ENCODE measurements at regions not wholly inside any gene's neighbourhood (a gene's known extent, or its start where the extent isn't known, plus 50 kb on each side); places are given as distances from the start of the nearest gene placed in this dataset.

- Histone ChIP-seq H3K27ac (ENCODE audit: low read length) (no peak overlapping the region), H3K27me3 (ENCODE audit: insufficient read depth, low read depth, low read length) (no peaks in the 10 kb centered on the region), H3F3A (ENCODE audit: insufficient read depth, low read length, poor library complexity, severe bottlenecking) (no peaks in the 10 kb centered on the region), H3K9me3 (ENCODE audit: low read length) (no peaks in the 10 kb centered on the region), H4K20me1 (ENCODE audit: insufficient read depth) (no peaks in the 10 kb centered on the region), H3K4me2 (ENCODE audit: low read length) (no peak overlapping the region), H3K9ac (ENCODE audit: low read length) (no peak overlapping the region), H2AFZ (ENCODE audit: low read depth, low read length) (no peak overlapping the region), H3K79me2 (replicated peaks; ENCODE audit: insufficient read depth, low read length) (no peaks in the 10 kb centered on the region), H3K9me2 (ENCODE audit: insufficient read depth, low read length) (no peaks in the 10 kb centered on the region), H3K36me3 (ENCODE audit: insufficient read depth, low read length) (no peaks in the 10 kb centered on the region), H3K4me3 (ENCODE audit: low read length) (no peak overlapping the region)
- TF ChIP-seq MXI1 (conservative IDR thresholded peaks at IDR 0.05; ENCODE audit: poor library complexity, severe bottlenecking) (no peak), EP300 (conservative IDR thresholded peaks at IDR 0.05; ENCODE audit: poor library complexity, severe bottlenecking) (no peak), TAF1 (IDR thresholded peaks at IDR 0.05; ENCODE audit: low read depth) (no peak), CTCF (IDR thresholded peaks at IDR 0.05; ENCODE audit: poor library complexity, severe bottlenecking) (no peak), SMC3 (conservative IDR thresholded peaks at IDR 0.05; ENCODE audit: poor library complexity) (no peak), POLR2AphosphoS5 (IDR thresholded peaks at IDR 0.05) (no peak), EZH2 (IDR thresholded peaks at IDR 0.05; ENCODE audit: borderline replicate concordance, insufficient read depth, low read length, poor library complexity, severe bottlenecking) (no peak), REST (IDR thresholded peaks at IDR 0.05; ENCODE audit: borderline replicate concordance) (no peak), RAD21 (conservative IDR thresholded peaks at IDR 0.05) (no peak)
Measured at GRCh38 chr9:90309809-90310520, 332.7 kb downstream of the DIRAS2 start.

- Histone ChIP-seq H3K4me3 (ENCODE audit: low read length) (no peak overlapping the region), H3K36me3 (ENCODE audit: insufficient read depth, low read length) (no peaks in the 10 kb centered on the region), H3K27me3 (ENCODE audit: insufficient read depth, low read depth, low read length) (no peaks in the 10 kb centered on the region), H2AFZ (ENCODE audit: low read depth, low read length) (no peak overlapping the region), H3K27ac (ENCODE audit: low read length) (no peak overlapping the region), H3K4me2 (ENCODE audit: low read length) (no peak overlapping the region), H3K9me2 (ENCODE audit: insufficient read depth, low read length) (no peaks in the 10 kb centered on the region), H4K20me1 (ENCODE audit: insufficient read depth) (no peaks in the 10 kb centered on the region), H3F3A (ENCODE audit: insufficient read depth, low read length, poor library complexity, severe bottlenecking) (no peaks in the 10 kb centered on the region), H3K79me2 (replicated peaks; ENCODE audit: insufficient read depth, low read length) (no peaks in the 10 kb centered on the region), H3K9me3 (ENCODE audit: low read length) (no peaks in the 10 kb centered on the region), H3K9ac (ENCODE audit: low read length) (no peak overlapping the region)
- TF ChIP-seq RAD21 (conservative IDR thresholded peaks at IDR 0.05) = no peak
- no peak for TF ChIP-seq REST (IDR thresholded peaks at IDR 0.05; ENCODE audit: borderline replicate concordance)
- no peak for TF ChIP-seq TAF1 (IDR thresholded peaks at IDR 0.05; ENCODE audit: low read depth)
- no peak for TF ChIP-seq SMC3 (conservative IDR thresholded peaks at IDR 0.05; ENCODE audit: poor library complexity)
- TF ChIP-seq CTCF (IDR thresholded peaks at IDR 0.05; ENCODE audit: poor library complexity, severe bottlenecking) = no peak
- no peak for TF ChIP-seq EP300 (conservative IDR thresholded peaks at IDR 0.05; ENCODE audit: poor library complexity, severe bottlenecking)
- TF ChIP-seq EZH2 (IDR thresholded peaks at IDR 0.05; ENCODE audit: borderline replicate concordance, insufficient read depth, low read length, poor library complexity, severe bottlenecking) = no peak
- no peak for TF ChIP-seq MXI1 (conservative IDR thresholded peaks at IDR 0.05; ENCODE audit: poor library complexity, severe bottlenecking)
- TF ChIP-seq POLR2AphosphoS5 (IDR thresholded peaks at IDR 0.05) = no peak
Measured at GRCh38 chr9:90310521-90310876, 332.1 kb downstream of the DIRAS2 start.
